ENCODE measurements at regions not wholly inside any gene's neighbourhood (a gene's known extent, or its start where the extent isn't known, plus 50 kb on each side); places are given as distances from the start of the nearest gene placed in this dataset.
"Not testable (repeated sequence)": the region's sequence is repeated elsewhere in the genome, so short reads cannot be mapped to it uniquely, and the experiment has no call there.

GRCh38 chr12:75865315-75865714, 166.3 kb downstream of the PHLDA1 start:
- DNase-seq = no peak

GRCh38 chr12:75864161-75864560, 167.4 kb downstream of the PHLDA1 start:
- no peak for DNase-seq

GRCh38 chr12:75863533-75863932, 168.0 kb downstream of the PHLDA1 start:
- no peak for DNase-seq

- DNase-seq = no peak
Observed at GRCh38 chr12:75862692-75863471, 168.7 kb downstream of the PHLDA1 start.

- no peak for DNase-seq
Observed at GRCh38 chr12:75859868-75860267, 171.7 kb downstream of the PHLDA1 start.

GRCh38 chr12:75856235-75856634, 175.3 kb downstream of the PHLDA1 start:
- DNase-seq = no peak

GRCh38 chr12:75855360-75855759, 176.2 kb downstream of the PHLDA1 start:
- no peak for DNase-seq

GRCh38 chr12:75854681-75855309, 176.8 kb downstream of the PHLDA1 start:
- DNase-seq = no peak

- DNase-seq = not testable (repeated sequence)
Observed at GRCh38 chr12:75854137-75854536, 177.4 kb downstream of the PHLDA1 start.

GRCh38 chr12:75853626-75854025, 177.9 kb downstream of the PHLDA1 start:
- DNase-seq = no peak

- no peak for DNase-seq
Observed at GRCh38 chr12:75852956-75853355, 178.6 kb downstream of the PHLDA1 start.

- no peak for DNase-seq
Observed at GRCh38 chr12:75852143-75852542, 179.4 kb downstream of the PHLDA1 start.

- no peak for DNase-seq
Observed at GRCh38 chr12:75850721-75851462, 180.7 kb downstream of the PHLDA1 start.

GRCh38 chr12:75848961-75849360, 182.6 kb downstream of the PHLDA1 start:
- DNase-seq = no peak

GRCh38 chr12:75848431-75848925, 183.1 kb downstream of the PHLDA1 start:
- DNase-seq = no peak

GRCh38 chr12:75846102-75846501, 185.5 kb downstream of the PHLDA1 start:
- DNase-seq = no peak

- no peak for DNase-seq
Observed at GRCh38 chr12:75844985-75845384, 186.6 kb downstream of the PHLDA1 start.

GRCh38 chr12:75844049-75844770, 187.4 kb downstream of the PHLDA1 start:
- no peak for DNase-seq

- no peak for DNase-seq
Observed at GRCh38 chr12:75842090-75842489, 189.5 kb downstream of the PHLDA1 start.

GRCh38 chr12:75840994-75841355, 190.6 kb downstream of the PHLDA1 start:
- no peak for DNase-seq

GRCh38 chr12:75838309-75838708, 193.3 kb downstream of the PHLDA1 start:
- DNase-seq = no peak

- peak; percentile 74 for DNase-seq
Observed at GRCh38 chr12:75837700-75838099, 193.9 kb downstream of the PHLDA1 start.

Data from renal pelvis (tissue), 1 donor.